Peyer's patch (tissue), 4 donors: ENCODE measurements at regions not wholly inside any gene's neighbourhood (a gene's known extent, or its start where the extent isn't known, plus 50 kb on each side); places are given as distances from the start of the nearest gene placed in this dataset.

Source experiments
- CTCF ChIP-seq, 6 experiments: fragments of 450-650 bp in 4 of 6; fragments of 200-600 bp in 2 of 6; sonication (generic) in 1 of 6; IDR thresholded peaks; one replicate each; pipeline ENCODE4 v1.5.1; 2017 to 2019; ENCODE audit warnings: antibody characterized with exemption in 6 of 6, mild to moderate bottlenecking in 3 of 6, moderate library complexity in 1 of 6
- POLR2A ChIP-seq, 2 donors: fragments of 450-650 bp; IDR thresholded peaks; one replicate each; pipeline ENCODE4 v1.5.1; 2017; ENCODE audit warnings: antibody characterized with exemption in 2 of 2, mild to moderate bottlenecking in 2 of 2, moderate library complexity in 2 of 2

- TF ChIP-seq CTCF (IDR thresholded peaks at IDR 0.05) = no peak
- TF ChIP-seq POLR2A (IDR thresholded peaks at IDR 0.05) = no peak
Observed at GRCh38 chr2:191748528-191749180, 70.7 kb downstream of the NABP1 start.
